ENCODE measurements at regions not wholly inside any gene's neighbourhood (a gene's known extent, or its start where the extent isn't known, plus 50 kb on each side); places are given as distances from the start of the nearest gene placed in this dataset.

GRCh38 chr1:220347654-220348175 lies 75.5 kb upstream of the RAB3GAP2 start:
- TF ChIP-seq CTCF (IDR thresholded peaks at IDR 0.05; ENCODE audit: low read depth, low read length, missing control alignments), result no peak
- no peak for DNase-seq (ENCODE audit: low read depth)
- no peak overlapping the region for H3K4me3 ChIP-seq (ENCODE audit: low read depth, low read length)

- H3K4me3 ChIP-seq (ENCODE audit: low read depth, low read length), result no peak overlapping the region
- no peak for TF ChIP-seq CTCF (IDR thresholded peaks at IDR 0.05; ENCODE audit: low read depth, low read length, missing control alignments)
- DNase-seq (ENCODE audit: low read depth), result no peak
These were observed 72.5 kb upstream of the RAB3GAP2 start for GRCh38 chr1:220344745-220345144.

DNA sequence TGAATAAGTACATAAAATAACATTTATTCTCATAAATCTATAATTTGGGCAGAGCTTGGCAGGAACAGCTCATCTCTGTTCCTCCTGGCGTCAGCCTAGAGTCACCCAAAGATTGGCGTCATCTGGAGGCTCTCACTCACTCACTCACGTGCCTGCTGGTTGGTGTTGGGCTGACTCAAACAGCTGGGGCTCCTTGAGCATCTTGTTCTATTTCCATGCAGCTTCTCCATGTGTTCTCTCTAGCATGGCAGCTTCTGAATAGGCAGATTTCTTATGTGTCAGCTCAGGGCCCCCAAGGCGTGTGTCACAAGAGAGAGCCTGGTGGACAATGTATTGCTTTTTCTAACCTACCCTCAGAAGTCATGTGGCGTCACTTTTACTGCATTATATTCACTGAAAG lies 70.6 kb upstream of the RAB3GAP2 start:
- no peak for TF ChIP-seq CTCF (IDR thresholded peaks at IDR 0.05; ENCODE audit: low read depth, low read length, missing control alignments)
- H3K4me3 ChIP-seq (ENCODE audit: low read depth, low read length), result no peak overlapping the region
- no peak for DNase-seq (ENCODE audit: low read depth)

DNA sequence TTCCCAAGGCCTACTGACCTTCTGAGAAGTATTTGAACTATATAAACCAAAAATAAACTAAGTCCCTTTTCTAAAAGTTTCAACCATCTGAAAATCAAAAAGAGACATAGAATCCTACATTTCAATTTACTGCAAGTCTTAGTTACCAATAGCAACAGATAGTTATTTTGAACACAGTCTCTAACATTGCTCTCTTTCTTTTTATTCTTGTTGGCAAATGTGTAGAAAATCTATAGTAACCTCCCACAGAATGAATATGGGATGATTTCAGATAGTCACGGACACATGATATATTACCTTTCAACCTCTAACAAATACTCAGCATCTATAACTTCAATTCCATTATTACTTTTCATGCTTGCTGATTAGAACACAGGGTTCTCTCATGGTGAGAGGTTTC lies 68.9 kb upstream of the RAB3GAP2 start:
- no peak for DNase-seq (ENCODE audit: low read depth)
- no peak for TF ChIP-seq CTCF (IDR thresholded peaks at IDR 0.05; ENCODE audit: low read depth, low read length, missing control alignments)
- H3K4me3 ChIP-seq (ENCODE audit: low read depth, low read length), result no peak overlapping the region

GRCh38 chr1:220339581-220339980 lies 67.3 kb upstream of the RAB3GAP2 start:
- DNase-seq (ENCODE audit: low read depth), result no peak
- no peak for TF ChIP-seq CTCF (IDR thresholded peaks at IDR 0.05; ENCODE audit: low read depth, low read length, missing control alignments)
- no peak overlapping the region for H3K4me3 ChIP-seq (ENCODE audit: low read depth, low read length)

GRCh38 chr1:220338759-220339158 lies 66.5 kb upstream of the RAB3GAP2 start:
- no peak for DNase-seq (ENCODE audit: low read depth)
- no peak overlapping the region for H3K4me3 ChIP-seq (ENCODE audit: low read depth, low read length)
- TF ChIP-seq CTCF (IDR thresholded peaks at IDR 0.05; ENCODE audit: low read depth, low read length, missing control alignments), result no peak

DNA sequence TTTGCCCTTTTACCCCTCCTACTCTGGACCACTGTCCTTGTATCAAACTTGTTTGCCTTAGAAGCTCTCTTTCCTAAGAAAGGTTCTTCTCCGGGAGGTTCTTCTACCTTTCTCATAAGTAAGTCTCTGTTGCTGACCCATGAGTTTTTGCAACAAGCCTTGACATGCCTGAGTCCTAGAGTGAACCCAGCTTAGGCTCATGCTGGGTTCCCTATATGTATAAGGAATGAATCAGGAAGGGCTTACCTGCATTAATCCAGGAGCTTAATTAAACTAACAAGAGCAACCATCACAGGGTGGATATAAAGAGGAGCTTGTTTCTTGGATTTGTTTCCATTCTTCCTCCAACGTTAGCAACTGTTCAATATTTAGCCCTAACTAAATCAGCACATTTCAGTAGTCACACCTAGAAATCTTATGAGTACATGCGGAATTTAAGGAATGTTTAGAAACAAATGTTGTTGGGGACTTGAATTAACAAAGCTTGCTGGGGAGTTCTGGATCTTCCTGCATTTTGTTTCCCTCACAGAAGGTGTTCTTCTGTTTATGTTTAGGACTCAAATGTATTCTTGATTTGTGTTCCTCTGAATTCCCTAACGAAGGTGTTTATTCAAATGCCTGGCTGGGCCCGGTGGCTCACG lies 64.3 kb upstream of the RAB3GAP2 start:
- DNase-seq (ENCODE audit: low read depth), result no peak
- no peak for TF ChIP-seq CTCF (IDR thresholded peaks at IDR 0.05; ENCODE audit: low read depth, low read length, missing control alignments)

More for the DNA sequence above, 64.3 kb upstream of the RAB3GAP2 start:
- H3K4me3 ChIP-seq (ENCODE audit: low read depth, low read length), result no peak overlapping the region
